CD14-positive monocyte (primary cell): ENCODE measurements at regions not wholly inside any gene's neighbourhood (a gene's known extent, or its start where the extent isn't known, plus 50 kb on each side); places are given as distances from the start of the nearest gene placed in this dataset.

Experiments
- DNase-seq, 3 donors: peaks; one replicate each; pipeline ENCODE4 v3.0.0-alpha.2; 2011 to 2022
- H2AFZ ChIP-seq: 2 replicates; pipeline ENCODE4 v1.6.0; 2012; ENCODE audit warnings: mild to moderate bottlenecking, low read depth, low read length, inconsistent platforms; ENCODE audit not compliant: insufficient read depth, poor library complexity, severe bottlenecking
- H3K27ac ChIP-seq, 2 donors: 1 replicate in 1 of 2; 2 replicates in 1 of 2; pipeline ENCODE4 v1.5.1; 2012 to 2013; ENCODE audit warnings: low read length in 2 of 2, control low read depth in 1 of 2, inconsistent platforms in 1 of 2, low read depth in 1 of 2, mild to moderate bottlenecking in 1 of 2
- H3K27me3 ChIP-seq, 2 donors: one replicate each; pipeline versions ENCODE4 v1.6.0 to v1.6.1; 2011 to 2013; ENCODE audit warnings: low read length in 2 of 2; ENCODE audit not compliant: control insufficient read depth in 2 of 2, insufficient read depth in 2 of 2
- H3K36me3 ChIP-seq, 2 donors: replicated peaks in 1 of 2; 1 replicate in 1 of 2; 2 replicates in 1 of 2; pipeline versions ENCODE4 v1.5.1 to v1.6.1; 2012 to 2013; ENCODE audit warnings: low read length in 2 of 2, control low read depth in 1 of 2, inconsistent platforms in 1 of 2, mild to moderate bottlenecking in 1 of 2; ENCODE audit not compliant: insufficient read depth in 2 of 2, control insufficient read depth in 1 of 2
- H3K4me1 ChIP-seq, 2 donors: 1 replicate in 1 of 2; 2 replicates in 1 of 2; pipeline versions ENCODE4 v1.5.1 to v1.6.1; 2012 to 2013; ENCODE audit warnings: low read length in 2 of 2, control low read depth in 1 of 2, inconsistent platforms in 1 of 2, mild to moderate bottlenecking in 1 of 2, moderate library complexity in 1 of 2; ENCODE audit not compliant: insufficient read depth in 2 of 2, control insufficient read depth in 1 of 2
- H3K4me2 ChIP-seq: replicated peaks from 2 replicates; pipeline ENCODE3; 2012; ENCODE audit warnings: low read length, moderate library complexity, mild to moderate bottlenecking; ENCODE audit not compliant: poor library complexity, severe bottlenecking; ENCODE audit errors: extremely low read depth
- H3K4me3 ChIP-seq, 3 experiments: fragments of 200-600 bp in 1 of 3; sonication (generic) in 1 of 3; replicated peaks in 1 of 3; 1 replicate in 2 of 3; 2 replicates in 1 of 3; pipeline ENCODE4 v1.5.1; 2011 to 2013; ENCODE audit warnings: low read length in 3 of 3, mild to moderate bottlenecking in 3 of 3, control low read depth in 2 of 3, low read depth in 2 of 3, inconsistent platforms in 1 of 3, moderate library complexity in 1 of 3
- H3K79me2 ChIP-seq: 2 replicates; pipeline ENCODE4 v1.6.0; 2012; ENCODE audit warnings: mild to moderate bottlenecking, control low read depth, inconsistent platforms, low read length, moderate library complexity; ENCODE audit not compliant: insufficient read depth
- H3K9ac ChIP-seq: 2 replicates; pipeline ENCODE4 v1.6.0; 2017; ENCODE audit warnings: low read length, mild to moderate bottlenecking; ENCODE audit not compliant: insufficient read depth, poor library complexity, severe bottlenecking
- H3K9me3 ChIP-seq, 2 donors: replicated peaks in 1 of 2; 1 replicate in 1 of 2; 2 replicates in 1 of 2; pipeline versions ENCODE4 v1.5.1 to v1.6.1; 2012 to 2013; ENCODE audit warnings: low read length in 2 of 2, control low read depth in 1 of 2; ENCODE audit not compliant: control insufficient read depth in 1 of 2, insufficient read depth in 1 of 2
- H4K20me1 ChIP-seq: 2 replicates; pipeline ENCODE4 v1.6.0; 2012; ENCODE audit warnings: mild to moderate bottlenecking, low read length, control low read depth, moderate library complexity; ENCODE audit not compliant: insufficient read depth
- H3K27ac Mint-ChIP-seq, 7 donors: one replicate each; pipeline ENCODE4 v1.8.0; 2020; ENCODE audit warnings: mild to moderate bottlenecking in 7 of 7, mixed read lengths in 7 of 7, moderate library complexity in 6 of 7, inconsistent platforms in 2 of 7
- H3K27me3 Mint-ChIP-seq, 3 donors: one replicate each; pipeline ENCODE4 v1.8.0; 2021 to 2022; ENCODE audit warnings: low read depth in 3 of 3, mild to moderate bottlenecking in 3 of 3, mixed read lengths in 3 of 3, moderate library complexity in 3 of 3, inconsistent platforms in 1 of 3
- H3K36me3 Mint-ChIP-seq, 2 donors: one replicate each; pipeline ENCODE4 v1.8.0; 2020; ENCODE audit warnings: mixed read lengths in 2 of 2, inconsistent platforms in 1 of 2, mild to moderate bottlenecking in 1 of 2
- H3K4me1 Mint-ChIP-seq: one replicate; pipeline ENCODE4 v1.8.0; 2020; ENCODE audit warnings: mild to moderate bottlenecking, mixed read lengths
- H3K4me3 Mint-ChIP-seq, 2 donors: one replicate each; pipeline ENCODE4 v1.8.0; 2020; ENCODE audit warnings: mild to moderate bottlenecking in 2 of 2, mixed read lengths in 2 of 2, moderate library complexity in 1 of 2
- H3K9me3 Mint-ChIP-seq, 7 donors: one replicate each; pipeline ENCODE4 v1.8.0; 2020 to 2022; ENCODE audit warnings: mixed read lengths in 7 of 7, mild to moderate bottlenecking in 6 of 7, moderate library complexity in 6 of 7, inconsistent platforms in 2 of 7
- CTCF ChIP-seq: fragments of 200-600 bp; IDR thresholded peaks from one replicate; pipeline ENCODE4 v1.8.0; 2022; ENCODE audit warnings: antibody characterized with exemption, mild to moderate bottlenecking
- WGBS: methylation state at CpG from one replicate; pipeline ENCODE4 v1.1.5; 2013; ENCODE audit warnings: missing lambda C conversion rate; ENCODE audit not compliant: insufficient coverage; 5-methylcytosine and 5-hydroxymethylcytosine counted together
- intact Hi-C, 2 donors: fragments of 100-400 bp; cut with micrococcal nuclease; formaldehyde crosslinking; loops; one replicate each; pipeline versions ENCODE4 v1.15.0 to v1.15.1; 2023

DNA sequence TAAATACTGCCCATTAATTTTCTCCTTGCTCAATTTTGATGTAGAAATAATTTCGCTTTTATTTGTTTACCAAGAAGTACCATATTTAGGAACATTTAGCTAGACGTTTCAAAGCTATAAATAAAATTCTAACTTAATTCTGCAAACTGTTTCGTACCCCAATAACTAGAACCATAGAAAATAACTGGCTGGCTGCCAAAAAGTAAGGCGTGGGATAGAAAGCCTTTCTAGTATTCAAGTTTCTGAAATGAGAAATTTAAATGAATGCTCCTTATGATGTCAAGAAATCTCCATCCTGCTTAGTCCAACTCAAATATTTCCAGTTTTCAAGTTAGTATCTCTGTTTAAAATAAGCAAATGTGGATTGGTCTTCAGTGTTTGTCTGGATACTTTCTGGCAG lies 167.4 kb downstream of the FBXO8 start:
- Mint-ChIP-seq H3K4me1 (peaks cover 11% of the 10 kb centered on the region), H3K4me3 (peak overlapping the region in 1 of 2 donors; percentile 13), H3K27me3 (peaks cover 2 to 28% (median 11%) of the 10 kb centered on the region in 3 donors), H3K27ac (peak overlapping the region in 1 of 7 donors; percentile 24), H3K36me3 (no peaks in the 10 kb centered on the region), H3K9me3 (peaks cover 0 to 4% (median 0%) of the 10 kb centered on the region in 7 donors)
- no peak for TF ChIP-seq CTCF
- peaks cover 8 to 17% of the 10 kb centered on the region in 2 donors for H3K27me3 ChIP-seq
- H3K4me3 ChIP-seq: no peak overlapping the region
- WGBS: no CpG with 5 or more reads among the region's 4 CpGs
- H2AFZ ChIP-seq: no peak overlapping the region
- no peaks in the 10 kb centered on the region for H4K20me1 ChIP-seq
- peaks cover 0 to 3% of the 10 kb centered on the region in 2 donors for H3K4me1 ChIP-seq
- H3K36me3 ChIP-seq: no peaks in the 10 kb centered on the region
- DNase-seq: no peak
- no peak overlapping the region for H3K27ac ChIP-seq
- no peak overlapping the region for H3K9ac ChIP-seq
- H3K79me2 ChIP-seq: no peaks in the 10 kb centered on the region
- no peaks in the 10 kb centered on the region for H3K9me3 ChIP-seq
- intact Hi-C loops: no loop called here
- no peak overlapping the region for H3K4me2 ChIP-seq

DNA sequence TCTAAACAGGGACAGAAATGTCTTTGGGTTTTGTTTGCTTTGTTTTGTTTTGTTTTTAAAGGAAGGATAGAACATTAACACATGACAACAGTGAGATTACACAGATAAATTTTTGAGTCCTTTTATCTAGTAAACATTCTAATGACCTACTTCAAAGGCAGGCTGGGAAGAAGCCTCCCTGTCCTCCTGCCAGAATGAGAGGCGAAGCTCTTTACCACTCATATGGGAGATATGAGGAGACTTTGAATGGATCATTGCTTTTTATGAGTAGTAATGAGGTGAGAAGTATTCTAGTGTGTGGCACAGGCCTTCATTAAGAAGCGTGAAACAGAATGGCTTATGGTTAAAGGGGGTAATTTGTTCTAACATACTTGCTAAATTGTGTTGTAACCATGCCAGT lies 172.0 kb downstream of the FBXO8 start:
- WGBS: no CpG with 5 or more reads among the region's 2 CpGs
- H3K4me2 ChIP-seq: no peak overlapping the region
- peaks cover 17 to 18% of the 10 kb centered on the region in 2 donors for H3K4me1 ChIP-seq
- Mint-ChIP-seq H3K36me3 (no peaks in the 10 kb centered on the region), H3K27me3 (peaks cover 0 to 7% (median 3%) of the 10 kb centered on the region in 3 donors), H3K4me1 (peaks cover 18% of the 10 kb centered on the region), H3K4me3 (no peak overlapping the region), H3K27ac (no peak overlapping the region), H3K9me3 (no peaks in the 10 kb centered on the region)
- H3K27me3 ChIP-seq: no peaks in the 10 kb centered on the region
- H3K27ac ChIP-seq: no peak overlapping the region
- H3K4me3 ChIP-seq: no peak overlapping the region
- H2AFZ ChIP-seq: no peak overlapping the region
- intact Hi-C loops: no loop called here
- no peaks in the 10 kb centered on the region for H4K20me1 ChIP-seq
- H3K9me3 ChIP-seq: no peaks in the 10 kb centered on the region
- no peaks in the 10 kb centered on the region for H3K79me2 ChIP-seq
- no peak for TF ChIP-seq CTCF
- no peak overlapping the region for H3K9ac ChIP-seq
- H3K36me3 ChIP-seq: no peaks in the 10 kb centered on the region
- no peak for DNase-seq
